ENCODE measurements at regions not wholly inside any gene's neighbourhood (a gene's known extent, or its start where the extent isn't known, plus 50 kb on each side); places are given as distances from the start of the nearest gene placed in this dataset.

- no peak for TF ChIP-seq CTCF (IDR thresholded peaks at IDR 0.05)
- TF ChIP-seq POLR2AphosphoS5 (IDR thresholded peaks at IDR 0.05): no peak
- TF ChIP-seq POLR2A (IDR thresholded peaks at IDR 0.05): no peak
Measured at GRCh38 chr4:54169176-54169575, 59.9 kb upstream of the PDGFRA start.
